RCC 7860 (cell line): ENCODE measurements at regions not wholly inside any gene's neighbourhood (a gene's known extent, or its start where the extent isn't known, plus 50 kb on each side); places are given as distances from the start of the nearest gene placed in this dataset.

ENCODE experiments used
- DNase-seq: peaks from one replicate; pipeline ENCODE4 v3.0.0-alpha.2; 2015; ENCODE audit warnings: low spot score
- FAIRE-seq: peaks from 2 replicates; lab custom pipeline; 2012; peaks lifted over from hg19 to GRCh38; lab: Jason Lieb, UNC

DNA sequence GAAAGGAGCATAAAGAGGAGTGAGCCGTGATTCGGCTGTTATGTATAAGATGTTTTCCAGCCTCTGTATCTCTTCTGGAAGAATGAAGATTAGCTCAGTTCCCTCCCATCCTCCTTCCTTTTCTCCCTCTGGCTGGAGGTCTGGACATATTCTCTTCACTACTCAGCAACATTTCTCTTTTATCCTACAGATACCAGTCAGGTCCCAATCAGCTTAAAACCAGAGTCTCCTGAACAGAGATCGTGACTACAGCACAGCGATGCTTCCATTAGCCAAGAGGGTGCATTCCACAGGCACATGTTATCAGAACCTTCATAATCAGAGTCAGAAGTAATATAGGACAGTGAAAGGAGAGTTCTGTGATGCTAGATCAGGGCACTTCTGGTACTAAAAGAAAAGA is 133.9 kb upstream of the SOX4 start:
- no peak for FAIRE-seq
- no peak for DNase-seq

GRCh38 chr6:21461844-21462518 is 131.6 kb upstream of the SOX4 start:
- DNase-seq (no peak), FAIRE-seq (no peak)

DNA sequence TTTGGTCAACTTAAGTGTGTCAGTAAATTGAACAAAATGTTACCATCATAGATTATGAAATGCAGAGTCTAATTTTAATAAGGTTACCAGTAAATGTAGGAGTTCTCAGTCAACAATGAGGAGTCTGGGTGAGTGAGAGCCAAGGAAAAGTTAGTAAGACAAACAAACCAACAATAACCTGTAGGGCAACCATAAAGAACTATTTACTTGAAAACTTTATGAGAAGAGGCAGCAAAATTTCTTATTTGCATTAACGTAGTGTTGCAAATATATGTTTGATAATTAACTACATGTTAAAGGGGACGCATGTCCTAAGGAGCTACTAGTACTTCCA is 131.1 kb upstream of the SOX4 start:
- no peak for DNase-seq
- FAIRE-seq = no peak

DNA sequence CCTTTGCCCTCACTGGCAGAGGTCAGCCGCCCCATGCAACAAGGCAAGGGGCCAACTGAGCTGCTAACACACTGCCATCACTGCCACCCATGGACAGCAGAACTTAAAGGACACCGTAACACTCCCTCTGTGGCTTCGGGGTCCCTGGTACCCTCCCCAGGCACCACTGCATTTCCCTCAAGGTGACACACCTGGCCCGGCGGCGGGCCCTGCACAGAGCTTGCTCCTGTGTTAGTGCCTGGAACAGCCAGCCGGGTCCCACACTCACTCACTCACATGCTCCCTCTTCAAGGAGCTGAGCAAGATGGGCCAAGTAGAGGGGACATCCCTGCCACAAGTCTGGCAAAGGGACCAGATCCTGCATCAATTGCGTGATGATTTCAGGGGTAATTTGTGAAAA is 126.5 kb upstream of the SOX4 start:
- no peak for FAIRE-seq
- DNase-seq = no peak

GRCh38 chr6:21468461-21468860 is 125.1 kb upstream of the SOX4 start:
- FAIRE-seq = no peak

DNA sequence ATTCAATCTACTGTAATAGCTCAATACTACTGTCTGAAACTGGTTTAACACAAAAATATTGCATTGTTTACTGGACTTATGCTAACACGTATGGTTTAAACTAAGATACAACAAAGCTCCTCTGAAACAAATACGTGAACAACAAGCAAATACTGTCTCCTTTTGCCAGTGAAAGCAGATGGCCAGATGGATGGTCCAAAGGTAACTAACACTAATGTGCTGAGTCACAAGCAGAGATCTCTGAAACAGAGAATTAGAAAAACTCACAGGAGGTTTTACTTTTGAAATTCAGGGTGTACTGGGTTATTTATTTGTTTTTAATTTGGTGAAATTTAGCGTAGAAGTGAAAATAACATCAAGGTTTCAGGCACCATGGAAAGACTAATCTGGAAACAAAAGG is 124.3 kb upstream of the SOX4 start:
- no peak for DNase-seq

More at GRCh38 chr6:21468461-21468860, 125.1 kb upstream of the SOX4 start:
- no peak for DNase-seq

GRCh38 chr6:21476112-21476511 is 117.4 kb upstream of the SOX4 start:
- FAIRE-seq = no peak
- DNase-seq = no peak

More for the DNA sequence above, 124.3 kb upstream of the SOX4 start:
- FAIRE-seq = no peak

DNA sequence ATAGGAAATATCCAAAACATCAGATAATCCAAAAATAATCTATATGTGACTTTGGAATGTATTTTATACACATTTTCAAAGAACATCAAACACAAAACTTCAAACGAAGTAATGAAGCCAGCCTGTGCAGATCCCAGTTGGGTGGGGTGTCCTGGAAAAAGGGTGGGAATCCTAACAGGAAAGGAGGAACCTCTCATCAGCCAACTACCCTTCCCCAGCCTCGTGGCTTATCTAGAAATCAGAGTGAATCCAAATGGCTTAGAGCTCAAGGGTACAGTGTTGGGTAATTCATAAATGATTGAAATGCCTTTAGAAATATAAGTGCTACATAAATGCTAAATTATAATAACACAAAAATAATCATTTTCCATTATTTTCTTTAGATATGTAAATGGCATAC is 115.1 kb upstream of the SOX4 start:
- DNase-seq (no peak), FAIRE-seq (no peak)

DNA sequence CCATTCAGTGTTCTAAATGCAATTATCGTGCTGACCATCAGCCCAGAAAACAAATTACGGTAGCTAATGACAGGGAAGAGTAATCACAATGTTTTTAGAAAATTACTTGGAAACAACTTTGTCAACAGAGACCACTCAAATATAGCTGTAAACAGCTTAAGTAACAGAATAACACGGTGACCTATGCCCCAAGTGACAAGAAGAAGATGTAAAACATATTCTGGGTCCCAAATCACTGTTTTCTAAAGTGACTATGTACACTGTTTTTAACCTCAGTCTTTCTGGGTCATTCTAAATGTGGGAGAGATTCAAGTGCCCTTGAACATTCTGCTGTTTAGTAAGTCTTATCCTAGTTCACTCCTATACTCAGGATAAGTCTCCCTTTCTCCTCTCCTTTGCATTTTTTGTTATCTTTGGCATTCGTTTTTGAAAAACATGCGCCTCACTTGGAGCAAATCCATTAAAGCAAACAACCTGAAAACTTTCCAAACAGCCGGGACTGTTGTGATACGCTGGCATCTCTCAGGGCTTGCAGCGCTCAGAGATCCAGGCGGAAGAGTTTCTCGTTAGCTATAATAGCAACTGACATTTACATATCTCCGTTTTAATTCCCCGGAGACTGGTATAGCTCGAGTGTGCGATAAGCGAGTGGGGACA is 114.5 kb upstream of the SOX4 start:
- FAIRE-seq (no peak), DNase-seq (no peak)

GRCh38 chr6:21486115-21486514 is 107.4 kb upstream of the SOX4 start:
- DNase-seq = no peak
- no peak for FAIRE-seq

DNA sequence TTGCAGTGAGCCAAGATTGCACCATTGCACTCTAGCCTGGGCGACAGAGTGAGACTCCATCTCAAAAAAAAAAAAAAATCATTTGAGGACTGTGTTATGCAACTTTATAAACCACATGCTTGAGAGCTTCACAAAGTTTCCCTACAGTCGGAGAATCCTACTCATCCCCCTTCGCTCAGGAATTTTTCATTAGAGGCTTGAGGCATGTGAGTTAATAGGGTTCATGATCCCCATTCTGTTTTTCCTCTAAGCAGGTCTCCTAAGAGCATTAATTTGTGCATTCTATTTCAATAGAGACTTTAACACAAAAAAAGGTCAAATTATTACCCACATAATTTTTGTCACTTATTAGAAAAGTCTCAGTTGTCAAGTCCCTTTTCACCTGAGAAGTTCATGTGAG is 103.7 kb upstream of the SOX4 start:
- DNase-seq = no peak
- FAIRE-seq = no peak

DNA sequence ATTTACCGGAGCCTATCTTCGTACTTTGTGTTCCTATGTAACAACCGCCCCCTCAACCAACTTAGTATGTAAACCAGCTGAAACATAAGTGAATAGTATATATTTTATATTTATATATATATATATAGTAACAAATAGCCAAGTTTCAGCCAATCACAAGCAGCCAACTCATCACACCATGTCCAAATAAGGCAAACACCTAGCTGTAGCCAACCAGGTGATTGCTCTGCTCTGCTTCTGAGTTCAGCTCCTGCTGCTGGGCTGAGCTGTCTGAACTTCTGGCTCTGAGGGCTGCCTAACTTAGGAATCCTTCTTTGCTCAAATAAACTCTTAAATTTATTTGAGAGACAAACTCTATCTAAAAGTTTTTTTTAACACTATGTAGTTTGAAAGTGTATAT is 101.6 kb upstream of the SOX4 start:
- FAIRE-seq (no peak), DNase-seq (no peak)

GRCh38 chr6:21494505-21494904 is 99.0 kb upstream of the SOX4 start:
- DNase-seq (no peak), FAIRE-seq (no peak)

- FAIRE-seq = no peak
- no peak for DNase-seq
These were observed 97.4 kb upstream of the SOX4 start for GRCh38 chr6:21496196-21496595.

DNA sequence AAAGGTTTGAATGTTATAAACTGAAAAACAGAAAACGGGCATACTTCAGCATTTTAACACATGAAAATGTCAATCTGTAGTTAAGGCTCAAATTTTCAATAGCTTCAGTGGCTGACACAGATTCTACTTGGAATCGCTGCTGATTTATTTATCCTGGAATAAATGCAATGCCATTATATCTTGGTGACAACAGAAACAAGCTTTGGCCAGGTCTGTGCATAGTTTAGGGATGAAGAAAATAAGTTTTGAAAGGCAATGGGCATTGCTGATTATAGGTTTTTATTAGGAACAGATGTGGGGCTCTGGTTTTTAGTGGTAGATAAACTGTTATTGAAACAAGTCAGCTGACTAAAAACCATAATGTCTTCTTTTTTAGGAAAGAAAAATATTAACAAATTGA is 96.8 kb upstream of the SOX4 start:
- no peak for DNase-seq

GRCh38 chr6:21500314-21501020 is 93.1 kb upstream of the SOX4 start:
- FAIRE-seq (no peak), DNase-seq (no peak)

More for the DNA sequence above, 96.8 kb upstream of the SOX4 start:
- FAIRE-seq = no peak

DNA sequence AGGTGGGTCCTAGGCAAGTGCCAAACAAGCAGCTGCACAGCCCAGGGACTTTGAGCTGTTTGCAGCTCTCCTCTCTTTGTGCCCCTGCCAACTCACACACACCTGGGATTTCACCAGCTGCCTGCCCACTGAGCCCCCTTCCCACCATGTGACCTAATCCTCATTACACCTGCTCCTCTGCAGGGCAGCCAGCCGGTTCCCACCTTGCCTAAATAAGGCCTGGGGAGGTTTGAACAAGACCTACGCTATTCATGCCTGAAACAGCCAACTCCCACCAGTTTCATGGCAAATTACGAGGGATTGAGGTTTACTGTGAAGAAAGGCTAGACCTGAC is 92.6 kb upstream of the SOX4 start:
- DNase-seq = no peak
- no peak for FAIRE-seq

DNA sequence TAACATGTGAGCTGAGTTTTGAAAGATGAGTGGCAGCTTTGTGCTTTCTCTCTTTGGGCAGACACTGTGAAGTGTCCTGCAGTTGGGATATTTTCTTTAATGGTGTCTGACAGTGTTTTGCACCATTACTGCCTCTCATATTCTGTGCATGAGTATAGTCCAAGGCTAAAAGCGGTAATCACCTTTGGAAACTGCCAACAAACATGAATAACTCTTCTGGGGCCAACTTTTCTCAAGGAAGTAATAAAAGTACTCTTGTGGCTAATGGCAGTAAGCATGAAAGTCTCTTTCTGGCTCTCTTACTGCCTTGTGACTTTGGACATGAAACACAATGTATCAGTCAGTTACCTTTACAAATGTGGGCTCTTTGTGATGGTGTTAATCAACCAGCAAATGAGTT is 91.7 kb upstream of the SOX4 start:
- no peak for DNase-seq
- FAIRE-seq = no peak

GRCh38 chr6:21502682-21503081 is 90.9 kb upstream of the SOX4 start:
- FAIRE-seq (no peak), DNase-seq (no peak)

DNA sequence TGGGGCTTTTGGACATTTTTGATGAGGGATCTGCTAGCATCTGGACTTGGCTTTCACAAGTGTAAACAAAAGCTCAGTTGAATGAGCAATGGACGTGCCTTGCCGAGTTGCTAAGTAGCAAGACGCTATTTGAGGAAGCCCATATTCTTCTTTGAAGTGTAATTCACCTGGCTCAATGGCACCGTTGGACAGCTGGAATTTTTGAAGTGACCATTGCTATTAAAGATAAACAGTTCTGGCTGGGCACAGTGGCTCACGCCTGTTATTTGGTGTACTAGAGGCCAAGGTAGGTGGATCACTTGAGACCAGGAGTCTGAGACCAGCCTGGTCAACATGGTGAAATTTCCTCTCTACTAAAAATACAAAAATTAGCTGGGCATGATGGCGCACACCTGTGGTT is 88.8 kb upstream of the SOX4 start:
- DNase-seq (no peak), FAIRE-seq (no peak)

GRCh38 chr6:21505574-21505990 is 88.0 kb upstream of the SOX4 start:
- no peak for FAIRE-seq
- no peak for DNase-seq

GRCh38 chr6:21506126-21506525 is 87.4 kb upstream of the SOX4 start:
- DNase-seq (no peak), FAIRE-seq (no peak)
